ENCODE measurements at regions not wholly inside any gene's neighbourhood (a gene's known extent, or its start where the extent isn't known, plus 50 kb on each side); places are given as distances from the start of the nearest gene placed in this dataset.

DNA sequence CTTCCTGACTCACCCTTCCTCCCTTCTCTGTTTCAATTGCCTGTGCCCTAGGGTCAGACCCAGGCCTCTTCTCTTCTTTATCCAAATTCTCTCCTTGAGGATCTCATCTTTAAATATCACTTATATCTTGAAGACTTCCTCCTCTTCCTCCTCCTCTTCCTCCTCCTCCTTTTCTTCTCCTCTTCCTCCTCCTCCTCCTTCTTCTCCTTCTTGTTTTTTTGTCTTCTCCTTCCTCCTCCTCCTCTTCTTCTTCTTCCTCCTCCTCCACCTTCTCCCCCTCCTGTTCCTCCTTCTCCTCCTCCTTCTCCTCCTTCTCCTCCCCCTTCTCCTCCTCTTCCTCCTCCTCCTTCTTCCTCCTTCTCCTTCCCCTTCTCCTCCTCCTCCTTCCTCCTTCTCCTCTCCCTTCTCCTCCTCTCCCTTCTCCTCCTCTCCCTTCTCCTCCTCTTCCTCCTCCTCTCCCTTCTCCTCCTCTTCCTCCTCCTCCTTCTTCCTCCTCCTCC is 127.6 kb upstream of the AKIRIN2 start:
- no peak for TF ChIP-seq CTCF (IDR thresholded peaks at IDR 0.05; ENCODE audit: borderline replicate concordance, insufficient read depth, low read depth, low read length)
- H3K4me3 ChIP-seq (ENCODE audit: low read depth, low read length): no peak overlapping the region

DNA sequence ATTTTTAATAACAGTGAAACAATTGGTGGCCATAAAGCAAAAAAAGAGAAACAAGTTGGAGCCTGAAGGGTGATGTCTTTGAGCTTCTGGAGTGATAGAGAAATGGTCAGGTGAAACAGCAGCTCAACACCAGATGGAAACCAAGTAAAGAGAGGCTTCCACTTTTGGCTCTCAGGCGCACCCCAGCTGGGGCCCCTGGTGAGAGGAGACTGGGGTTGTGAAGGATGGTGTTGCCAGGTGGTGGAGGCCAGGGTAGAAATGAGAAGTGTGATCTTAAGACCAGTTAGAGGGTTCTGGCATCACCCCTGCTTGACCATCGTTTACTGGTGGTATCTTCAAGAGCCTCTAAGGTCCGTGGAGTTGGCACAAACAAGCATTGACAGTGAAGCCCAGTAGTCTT is 126.0 kb upstream of the AKIRIN2 start:
- H3K4me3 ChIP-seq (ENCODE audit: low read depth, low read length): no peak overlapping the region
- TF ChIP-seq CTCF (IDR thresholded peaks at IDR 0.05; ENCODE audit: borderline replicate concordance, insufficient read depth, low read depth, low read length): no peak

- no peak for TF ChIP-seq CTCF (IDR thresholded peaks at IDR 0.05; ENCODE audit: borderline replicate concordance, insufficient read depth, low read depth, low read length)
These were observed 125.3 kb upstream of the AKIRIN2 start for GRCh38 chr6:87827346-87827745.

GRCh38 chr6:87826424-87826823 is 124.4 kb upstream of the AKIRIN2 start:
- no peak overlapping the region for H3K4me3 ChIP-seq (ENCODE audit: low read depth, low read length)
- TF ChIP-seq CTCF (IDR thresholded peaks at IDR 0.05; ENCODE audit: borderline replicate concordance, insufficient read depth, low read depth, low read length): no peak

More at GRCh38 chr6:87827346-87827745, 125.3 kb upstream of the AKIRIN2 start:
- H3K4me3 ChIP-seq (ENCODE audit: low read depth, low read length): no peak overlapping the region

- H3K4me3 ChIP-seq (ENCODE audit: low read depth, low read length): no peak overlapping the region
- no peak for TF ChIP-seq CTCF (IDR thresholded peaks at IDR 0.05; ENCODE audit: borderline replicate concordance, insufficient read depth, low read depth, low read length)
These were observed 123.8 kb upstream of the AKIRIN2 start for GRCh38 chr6:87825821-87826221.

GRCh38 chr6:87824958-87825491 is 123.0 kb upstream of the AKIRIN2 start:
- no peak overlapping the region for H3K4me3 ChIP-seq (ENCODE audit: low read depth, low read length)
- no peak for TF ChIP-seq CTCF (IDR thresholded peaks at IDR 0.05; ENCODE audit: borderline replicate concordance, insufficient read depth, low read depth, low read length)

- no peak for TF ChIP-seq CTCF (IDR thresholded peaks at IDR 0.05; ENCODE audit: borderline replicate concordance, insufficient read depth, low read depth, low read length)
These were observed 120.0 kb upstream of the AKIRIN2 start for GRCh38 chr6:87822011-87822410.

More at GRCh38 chr6:87822011-87822410, 120.0 kb upstream of the AKIRIN2 start:
- no peak overlapping the region for H3K4me3 ChIP-seq (ENCODE audit: low read depth, low read length)
